ENCODE measurements at regions not wholly inside any gene's neighbourhood (a gene's known extent, or its start where the extent isn't known, plus 50 kb on each side); places are given as distances from the start of the nearest gene placed in this dataset.

DNA sequence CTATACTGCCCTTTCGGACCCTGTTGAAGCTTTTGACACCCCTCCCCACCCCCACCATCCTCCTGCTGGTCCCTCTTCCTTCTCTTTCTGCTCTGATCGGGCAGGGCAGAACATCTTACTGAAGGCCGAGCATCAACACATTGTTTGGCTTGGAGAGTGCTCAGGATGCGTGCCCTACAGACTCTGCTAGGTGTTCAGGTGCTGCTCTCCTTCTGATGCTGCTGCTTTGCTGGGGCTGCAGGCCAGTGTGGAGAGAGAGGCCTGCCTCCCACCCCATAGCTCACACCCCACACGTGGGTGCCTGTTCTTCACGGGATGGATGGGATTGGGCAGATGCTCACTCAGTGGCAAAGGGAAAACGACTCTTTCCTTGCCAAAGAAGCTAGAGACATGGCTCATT, 89.8 kb upstream of the ONECUT1 start:
- DNase-seq (ENCODE audit: low read depth): no peak

- DNase-seq (ENCODE audit: low read depth): no peak
Observed at GRCh38 chr15:52879145-52879544, 89.0 kb upstream of the ONECUT1 start.

- no peak for DNase-seq (ENCODE audit: low read depth)
Observed at GRCh38 chr15:52876991-52877663, 87.0 kb upstream of the ONECUT1 start.

GRCh38 chr15:52872036-52872818, 82.1 kb upstream of the ONECUT1 start:
- DNase-seq (ENCODE audit: low read depth): no peak

- DNase-seq (ENCODE audit: low read depth): no peak
Observed at GRCh38 chr15:52870015-52870414, 79.9 kb upstream of the ONECUT1 start.

DNA sequence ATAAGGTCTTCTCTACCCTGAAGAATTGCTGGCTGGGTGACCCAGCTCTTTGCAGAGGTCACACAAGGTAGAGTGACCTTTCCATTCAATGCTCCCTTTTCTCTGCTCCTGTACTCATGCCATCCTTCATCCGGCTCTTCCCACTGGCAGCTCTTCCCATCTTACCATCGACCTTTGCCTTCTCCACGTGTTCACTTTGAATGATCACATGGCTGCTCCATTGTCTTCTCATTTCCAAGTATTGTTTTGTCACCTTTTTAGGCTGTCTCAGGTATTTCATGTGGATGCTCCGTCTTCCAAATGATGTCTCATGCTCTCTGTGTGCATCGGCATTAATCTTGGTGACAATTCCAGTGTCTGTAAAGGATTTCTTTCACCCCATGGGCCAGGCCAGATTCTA, 76.6 kb upstream of the ONECUT1 start:
- DNase-seq (ENCODE audit: low read depth): no peak

DNA sequence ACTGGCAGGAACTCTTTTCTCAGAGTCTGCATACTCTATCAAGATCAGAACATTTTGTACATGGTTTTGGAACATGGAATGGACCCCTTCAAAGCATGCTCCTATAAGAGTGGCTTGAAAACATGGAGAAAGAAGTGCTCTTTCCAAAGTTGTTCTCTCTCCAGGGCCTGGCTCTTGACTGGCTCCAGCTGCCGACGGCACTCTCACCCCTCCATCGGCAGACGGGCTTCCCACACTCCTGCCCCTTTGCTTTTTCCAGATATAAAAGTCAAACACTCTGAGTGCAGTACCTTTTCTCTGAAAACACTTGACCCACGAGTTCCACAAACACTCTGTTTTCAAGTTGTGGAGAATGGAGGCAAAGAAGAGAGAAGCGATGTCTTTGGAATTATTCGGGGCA, 72.5 kb upstream of the ONECUT1 start:
- DNase-seq (ENCODE audit: low read depth): no peak

DNA sequence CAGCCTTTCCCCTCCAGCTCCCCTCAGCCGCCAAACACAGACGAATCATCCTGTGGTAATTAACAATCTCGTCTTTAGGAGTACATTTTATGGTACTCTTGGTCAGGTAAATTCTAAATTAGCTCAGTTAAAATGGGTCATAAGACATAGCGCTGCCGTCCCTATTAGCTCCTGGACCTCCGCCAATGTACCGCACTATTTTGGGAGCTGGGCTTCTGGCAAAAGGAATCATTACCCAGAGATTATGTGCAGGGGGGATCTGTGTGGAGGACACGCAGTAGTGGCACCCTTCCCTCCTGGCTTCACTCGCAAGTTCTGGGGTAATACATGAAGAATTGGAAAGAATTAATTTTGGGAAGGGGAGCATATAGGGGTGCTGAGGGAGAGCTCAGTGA, 68.6 kb upstream of the ONECUT1 start:
- DNase-seq (ENCODE audit: low read depth): no peak

GRCh38 chr15:52857937-52858781, 68.0 kb upstream of the ONECUT1 start:
- peak; percentile 41 for DNase-seq (ENCODE audit: low read depth)

- no peak for DNase-seq (ENCODE audit: low read depth)
Observed at GRCh38 chr15:52857471-52857870, 67.3 kb upstream of the ONECUT1 start.

- DNase-seq (ENCODE audit: low read depth): no peak
Observed at GRCh38 chr15:52856286-52856685, 66.2 kb upstream of the ONECUT1 start.

- no peak for DNase-seq (ENCODE audit: low read depth)
Observed at GRCh38 chr15:52855157-52855556, 65.0 kb upstream of the ONECUT1 start.

GRCh38 chr15:52844823-52845222, 54.7 kb upstream of the ONECUT1 start:
- DNase-seq (ENCODE audit: low read depth): no peak
